ENCODE measurements at regions not wholly inside any gene's neighbourhood (a gene's known extent, or its start where the extent isn't known, plus 50 kb on each side); places are given as distances from the start of the nearest gene placed in this dataset.

GRCh38 chr20:17808357-17808756 is 108.6 kb downstream of the BANF2 start:
- no peak overlapping the region for H3K4me3 ChIP-seq (ENCODE audit: low read depth, low read length)
- TF ChIP-seq CTCF (IDR thresholded peaks at IDR 0.05; ENCODE audit: insufficient read depth, low read length) = no peak
- peak; percentile 82 for DNase-seq (ENCODE audit: low read depth)

GRCh38 chr20:17807651-17808050 is 107.9 kb downstream of the BANF2 start:
- no peak overlapping the region for H3K4me3 ChIP-seq (ENCODE audit: low read depth, low read length)

GRCh38 chr20:17806739-17807441 is 107.1 kb downstream of the BANF2 start:
- no peak overlapping the region for H3K4me3 ChIP-seq (ENCODE audit: low read depth, low read length)
- DNase-seq (ENCODE audit: low read depth) = peak; percentile 93
- TF ChIP-seq CTCF (IDR thresholded peaks at IDR 0.05; ENCODE audit: insufficient read depth, low read length) = no peak

More at GRCh38 chr20:17807651-17808050, 107.9 kb downstream of the BANF2 start:
- peak; percentile 16 for DNase-seq (ENCODE audit: low read depth)
- TF ChIP-seq CTCF (IDR thresholded peaks at IDR 0.05; ENCODE audit: insufficient read depth, low read length) = peak; percentile 8

GRCh38 chr20:17806107-17806506 is 106.3 kb downstream of the BANF2 start:
- TF ChIP-seq CTCF (IDR thresholded peaks at IDR 0.05; ENCODE audit: insufficient read depth, low read length) = no peak
- no peak overlapping the region for H3K4me3 ChIP-seq (ENCODE audit: low read depth, low read length)
- no peak for DNase-seq (ENCODE audit: low read depth)

GRCh38 chr20:17803765-17804164 is 104.0 kb downstream of the BANF2 start:
- H3K4me3 ChIP-seq (ENCODE audit: low read depth, low read length) = no peak overlapping the region
- TF ChIP-seq CTCF (IDR thresholded peaks at IDR 0.05; ENCODE audit: insufficient read depth, low read length) = no peak
- DNase-seq (ENCODE audit: low read depth) = no peak

- no peak overlapping the region for H3K4me3 ChIP-seq (ENCODE audit: low read depth, low read length)
These were observed 99.9 kb downstream of the BANF2 start for GRCh38 chr20:17799575-17800227.

More at GRCh38 chr20:17799575-17800227, 99.9 kb downstream of the BANF2 start:
- no peak for TF ChIP-seq CTCF (IDR thresholded peaks at IDR 0.05; ENCODE audit: insufficient read depth, low read length)
- DNase-seq (ENCODE audit: low read depth) = no peak
